ENCODE measurements at regions not wholly inside any gene's neighbourhood (a gene's known extent, or its start where the extent isn't known, plus 50 kb on each side); places are given as distances from the start of the nearest gene placed in this dataset.

GRCh38 chr18:70489571-70489970 lies 200.7 kb downstream of the SOCS6 start:
- no peak for DNase-seq

DNA sequence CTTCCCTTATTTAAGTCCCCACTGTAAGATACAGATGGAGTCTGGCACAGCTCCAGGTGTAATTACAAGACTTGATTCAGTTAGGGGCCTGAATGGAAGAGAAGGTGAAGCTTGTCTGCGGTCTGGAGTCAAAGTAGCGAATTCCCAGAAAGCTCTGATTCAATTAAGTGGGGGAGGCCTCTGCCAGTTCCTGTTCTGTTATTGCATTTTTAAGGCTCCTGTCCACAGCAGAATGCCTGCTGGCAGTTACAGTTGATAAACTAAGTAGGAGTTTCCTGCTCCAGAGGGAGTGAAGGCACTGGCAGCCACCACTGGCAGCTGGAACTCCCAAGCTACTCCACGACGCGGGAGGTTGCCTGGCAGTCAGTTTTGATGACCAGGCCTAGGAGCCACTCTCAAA lies 181.1 kb downstream of the SOCS6 start:
- DNase-seq: no peak

GRCh38 chr18:70468861-70469547 lies 180.2 kb downstream of the SOCS6 start:
- DNase-seq: no peak

- DNase-seq: peak; percentile 17 to 19
These were observed 175.7 kb downstream of the SOCS6 start for GRCh38 chr18:70464343-70465114.

GRCh38 chr18:70463085-70463484 lies 174.2 kb downstream of the SOCS6 start:
- DNase-seq: no peak

DNA sequence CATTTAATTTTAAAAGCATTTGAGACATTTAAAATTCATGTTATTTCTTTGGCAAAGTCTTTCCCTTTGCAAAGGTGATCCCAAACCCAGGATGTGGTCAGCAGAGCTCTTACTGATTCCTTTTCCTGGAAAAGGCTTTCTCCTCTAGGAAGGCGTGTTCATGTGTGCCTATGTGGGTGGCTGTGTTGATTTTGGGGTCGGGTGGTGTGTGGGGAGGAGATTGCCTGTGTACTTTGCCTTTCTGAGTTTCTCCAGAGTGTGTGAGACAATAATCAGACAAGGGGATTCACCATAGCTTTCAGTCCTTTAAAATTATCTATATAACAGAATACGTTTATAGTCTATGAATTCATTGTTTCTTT lies 173.2 kb downstream of the SOCS6 start:
- DNase-seq: no peak

DNA sequence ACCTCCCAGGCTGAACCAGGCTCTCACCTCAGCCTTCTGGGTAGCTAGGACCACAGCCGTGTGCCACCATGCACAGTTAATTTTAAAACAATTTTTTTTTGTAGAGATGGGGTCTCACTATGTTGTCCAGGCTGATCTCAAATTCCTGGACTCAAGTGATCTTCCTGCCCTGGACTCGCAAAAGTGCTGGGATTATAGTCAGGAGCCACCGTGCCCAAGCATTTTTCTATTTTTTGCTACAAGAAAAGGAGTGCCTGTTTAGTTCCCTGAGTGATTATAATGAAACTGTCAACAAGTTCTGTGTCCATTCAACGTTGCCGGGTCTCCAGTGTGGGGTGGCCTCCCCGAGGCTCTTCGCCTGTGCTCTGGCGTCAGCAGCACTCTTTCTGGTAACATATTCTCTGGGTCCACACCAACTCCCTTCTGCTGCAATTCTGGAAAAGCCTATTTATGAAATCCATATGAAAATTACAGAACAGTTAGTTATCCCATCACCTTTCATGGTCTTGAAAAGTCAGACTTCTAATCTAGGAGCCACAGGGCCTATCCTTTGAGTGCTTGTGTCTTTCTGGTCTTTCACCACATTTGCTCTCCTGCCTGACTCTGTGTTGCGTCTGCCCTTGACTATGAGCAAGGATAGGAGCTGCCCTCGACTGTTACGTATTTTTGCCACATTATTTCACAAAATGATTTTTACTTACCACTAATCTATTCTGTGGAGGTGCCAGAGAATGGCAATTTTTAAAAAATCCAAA lies 172.7 kb downstream of the SOCS6 start:
- no peak for DNase-seq

DNA sequence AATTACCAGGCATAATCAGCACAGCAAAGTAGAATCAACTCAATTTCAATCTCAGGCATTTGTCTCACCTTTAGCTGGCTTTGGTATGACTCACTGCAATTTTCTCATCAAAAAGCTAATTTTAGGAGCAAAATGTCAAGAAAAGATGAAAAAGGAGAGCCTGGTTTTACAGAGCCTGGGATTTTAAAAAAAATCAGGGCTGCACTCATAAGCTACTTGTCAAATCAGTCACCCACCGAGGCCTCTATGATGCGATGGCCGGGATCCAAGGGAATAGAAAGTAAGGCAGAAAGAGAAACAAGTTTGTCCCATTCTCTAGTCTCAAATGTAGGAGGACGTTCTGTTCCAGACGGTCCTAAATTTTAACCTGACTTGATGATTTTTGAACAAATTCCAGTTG lies 170.9 kb downstream of the SOCS6 start:
- no peak for DNase-seq

DNA sequence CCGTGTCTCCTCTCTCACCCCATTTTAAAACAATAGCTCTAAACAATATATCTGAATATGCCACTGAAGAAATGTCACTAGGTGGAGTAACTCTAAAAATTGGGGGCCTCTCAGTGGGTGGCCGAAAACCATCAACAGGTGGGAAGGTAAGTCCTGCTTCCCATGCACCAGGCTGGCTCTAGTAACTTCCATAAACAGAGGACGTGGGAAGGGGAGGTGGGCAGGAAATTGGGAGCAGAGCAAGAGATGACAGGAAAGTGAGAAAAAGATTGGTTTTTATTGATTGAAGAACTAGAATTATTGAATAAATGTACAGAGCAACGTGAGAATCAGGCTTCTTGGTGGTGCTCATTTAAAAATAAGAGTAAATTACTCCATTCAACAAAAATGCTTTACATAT lies 170.4 kb downstream of the SOCS6 start:
- no peak for DNase-seq

DNA sequence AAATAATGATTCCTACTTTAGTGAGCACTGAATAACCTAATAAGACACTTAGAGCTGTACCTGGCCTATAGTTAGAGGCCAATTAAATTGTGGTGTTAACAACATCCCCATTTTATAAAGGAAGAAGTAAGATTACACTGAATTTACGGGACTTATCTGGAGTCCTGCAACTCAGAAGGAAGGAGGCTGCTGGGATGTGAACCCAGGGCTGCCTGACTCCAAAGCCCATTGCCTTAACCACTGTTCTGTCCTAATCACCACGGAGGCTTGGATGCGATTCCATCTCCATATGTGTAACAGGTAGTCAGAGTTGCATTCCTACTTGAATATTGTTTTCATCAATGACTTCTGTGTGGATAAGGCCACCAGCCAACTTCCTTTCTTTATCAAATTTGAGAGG lies 168.9 kb downstream of the SOCS6 start:
- DNase-seq: no peak

DNA sequence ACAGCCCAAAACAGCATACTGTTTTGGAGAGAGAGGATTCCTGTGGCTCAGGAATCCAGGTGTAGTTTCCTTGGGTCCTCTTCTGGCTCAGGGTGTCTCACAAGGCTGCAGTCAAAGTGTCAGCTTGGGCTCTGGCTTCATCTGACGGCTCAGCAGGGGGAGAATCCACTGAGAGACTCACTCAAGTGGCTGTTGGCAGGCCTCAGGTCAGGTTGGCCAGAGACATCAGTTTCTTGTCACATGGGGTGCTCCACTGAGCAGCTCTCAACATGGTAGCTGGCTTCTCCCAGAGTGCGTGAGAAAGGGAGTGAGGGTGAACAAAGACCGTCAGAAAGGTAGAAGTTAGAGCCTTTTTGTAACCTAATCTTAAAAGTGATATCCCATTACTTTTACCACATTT lies 168.4 kb downstream of the SOCS6 start:
- no peak for DNase-seq

DNA sequence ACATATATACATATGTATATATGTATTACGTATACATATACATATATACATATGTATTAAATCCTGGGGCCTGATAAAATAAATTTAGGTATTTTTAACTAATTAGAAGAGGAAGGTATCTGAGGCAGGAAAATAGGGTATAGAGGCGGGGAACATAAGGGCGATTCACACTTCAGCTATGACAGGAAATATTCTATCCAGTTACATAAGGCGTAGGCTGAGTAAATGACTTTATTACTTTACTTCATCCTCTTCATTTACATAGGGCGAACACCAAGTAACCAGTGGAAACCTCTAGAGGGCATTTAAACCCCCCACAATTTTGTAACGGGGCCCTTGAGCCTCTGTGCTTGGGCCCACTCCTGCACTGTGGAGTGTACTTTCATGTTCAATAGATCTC lies 167.5 kb downstream of the SOCS6 start:
- DNase-seq: no peak

DNA sequence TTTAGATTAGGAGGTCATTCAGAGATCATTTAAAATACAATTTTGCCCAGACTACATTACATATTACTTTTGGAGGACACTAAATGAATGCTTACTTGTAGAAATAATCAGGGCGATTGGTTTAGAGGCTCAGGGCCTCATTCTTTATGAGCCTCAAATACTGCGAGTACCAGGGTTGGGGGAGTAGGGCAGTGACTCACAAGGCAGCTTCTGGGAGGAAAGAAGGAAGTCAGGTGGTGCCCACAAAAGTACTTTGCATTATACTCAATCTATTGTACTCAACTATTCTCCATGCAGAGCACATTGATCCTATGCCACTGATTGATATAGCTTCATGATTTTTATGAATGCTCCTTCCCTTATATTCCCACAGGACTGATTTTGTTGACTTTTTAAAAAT lies 166.9 kb downstream of the SOCS6 start:
- no peak for DNase-seq

- DNase-seq: peak in 1 of 2 experiments; percentile 53
These were observed 166.0 kb downstream of the SOCS6 start for GRCh38 chr18:70454704-70455322.

DNA sequence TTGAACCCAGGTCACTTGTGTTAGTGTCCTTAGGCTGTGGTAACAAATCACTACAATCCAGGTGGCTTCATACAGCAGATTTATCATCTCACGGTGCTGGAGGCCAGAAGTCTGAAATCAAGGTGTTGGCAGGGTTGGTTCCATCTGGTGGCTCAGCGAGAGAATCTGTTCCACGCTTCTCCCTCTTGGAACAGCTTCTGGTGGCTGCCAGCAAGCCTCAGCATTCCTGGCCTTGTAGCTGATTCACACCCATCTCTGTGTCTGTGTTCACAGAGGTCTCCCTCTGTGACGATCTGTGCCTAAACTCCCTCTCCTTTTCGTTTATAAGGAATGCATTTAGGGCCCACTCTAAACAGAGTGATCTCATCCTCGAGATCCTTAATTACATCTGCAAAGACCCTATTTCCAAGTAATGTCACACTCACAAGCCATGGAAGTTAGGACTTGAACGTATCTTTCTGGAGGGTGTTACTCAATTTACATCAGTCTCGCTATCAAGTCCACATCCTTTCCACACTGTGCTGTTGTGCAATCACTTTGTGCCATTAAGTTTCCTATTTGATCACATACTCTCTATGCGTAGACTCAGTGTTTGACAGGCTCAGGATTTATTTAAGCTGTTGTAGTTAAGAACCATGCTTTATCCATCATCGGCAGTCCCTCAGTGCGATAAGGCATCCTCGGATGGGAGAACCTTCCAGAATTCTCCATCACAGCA lies 164.4 kb downstream of the SOCS6 start:
- DNase-seq: no peak

DNA sequence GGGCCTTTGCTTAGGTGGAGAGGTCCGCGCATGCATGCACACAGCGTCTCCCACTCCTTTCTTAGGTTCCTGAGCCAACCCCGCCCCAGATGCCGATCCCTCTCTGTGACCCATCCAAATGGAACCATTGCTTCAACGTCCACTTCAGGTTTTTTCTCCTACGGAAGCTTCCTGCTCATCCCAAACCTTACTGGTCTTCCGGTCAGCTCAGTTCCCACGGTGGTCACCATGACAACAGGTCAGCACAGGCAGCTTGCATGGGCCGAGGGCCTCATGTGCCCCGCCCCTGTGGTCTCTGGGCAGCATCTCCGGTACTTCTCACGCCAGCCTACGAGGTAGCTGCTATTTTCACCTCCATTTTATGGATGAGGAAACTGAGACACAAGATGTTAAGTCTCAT lies 163.7 kb downstream of the SOCS6 start:
- no peak for DNase-seq

DNA sequence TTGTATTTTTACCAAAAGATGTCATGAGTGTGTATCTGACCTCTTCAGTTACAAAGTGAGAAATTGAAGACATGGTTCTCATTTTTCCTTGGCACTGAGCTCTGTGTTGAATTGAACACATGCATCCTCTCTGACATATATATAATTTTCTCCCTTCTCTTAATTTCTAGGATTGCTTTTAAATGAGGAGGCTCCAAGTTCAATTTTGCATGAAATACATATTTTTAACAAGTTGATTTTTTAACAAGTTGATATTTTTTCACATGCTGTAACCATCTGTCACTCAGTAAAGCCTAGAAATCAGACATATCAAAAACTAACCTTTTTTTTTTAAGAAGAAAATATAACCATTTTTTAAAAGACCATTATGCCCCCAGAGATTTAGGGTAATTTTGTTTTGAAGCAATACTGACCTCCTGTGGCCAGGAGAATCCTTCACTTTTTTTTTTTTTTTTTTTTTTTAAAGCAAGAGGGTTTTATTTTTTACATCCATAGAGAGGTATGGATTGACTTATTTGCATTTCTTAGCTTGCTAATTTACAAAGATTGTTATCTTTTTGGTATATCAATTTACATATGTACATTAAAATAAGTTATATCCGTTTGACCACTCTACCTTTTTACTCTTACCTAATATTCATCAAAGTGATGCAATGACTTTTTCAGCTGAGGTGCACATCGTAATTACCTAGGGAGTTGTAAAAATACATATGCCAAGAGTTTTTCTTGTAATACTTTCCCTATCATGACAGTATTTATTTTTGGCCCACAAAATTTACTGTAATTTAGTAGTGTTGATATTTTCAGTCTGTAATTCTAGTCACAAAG lies 161.8 kb downstream of the SOCS6 start:
- no peak for DNase-seq

DNA sequence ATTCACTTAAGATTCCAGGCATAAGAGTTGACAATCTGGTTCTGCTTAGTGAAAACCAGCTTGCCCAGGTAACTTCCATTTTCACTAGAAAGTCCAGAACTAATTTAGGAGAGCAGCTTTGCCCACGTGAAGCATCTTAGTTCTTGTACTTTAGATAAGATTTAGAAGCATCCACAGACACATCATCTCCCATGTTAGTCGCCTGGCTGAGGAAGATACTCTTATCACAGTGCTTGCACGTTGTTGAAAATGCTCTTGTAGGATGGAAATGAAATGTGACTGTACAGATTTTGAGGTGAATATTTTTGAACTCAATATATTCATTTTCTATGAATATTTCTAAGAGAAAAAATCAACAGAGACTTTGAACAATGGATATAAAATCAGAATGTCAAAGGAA lies 159.7 kb downstream of the SOCS6 start:
- no peak for DNase-seq

- DNase-seq: no peak
These were observed 157.2 kb downstream of the SOCS6 start for GRCh38 chr18:70446063-70446462.

GRCh38 chr18:70442933-70443332 lies 154.1 kb downstream of the SOCS6 start:
- DNase-seq: no peak

DNA sequence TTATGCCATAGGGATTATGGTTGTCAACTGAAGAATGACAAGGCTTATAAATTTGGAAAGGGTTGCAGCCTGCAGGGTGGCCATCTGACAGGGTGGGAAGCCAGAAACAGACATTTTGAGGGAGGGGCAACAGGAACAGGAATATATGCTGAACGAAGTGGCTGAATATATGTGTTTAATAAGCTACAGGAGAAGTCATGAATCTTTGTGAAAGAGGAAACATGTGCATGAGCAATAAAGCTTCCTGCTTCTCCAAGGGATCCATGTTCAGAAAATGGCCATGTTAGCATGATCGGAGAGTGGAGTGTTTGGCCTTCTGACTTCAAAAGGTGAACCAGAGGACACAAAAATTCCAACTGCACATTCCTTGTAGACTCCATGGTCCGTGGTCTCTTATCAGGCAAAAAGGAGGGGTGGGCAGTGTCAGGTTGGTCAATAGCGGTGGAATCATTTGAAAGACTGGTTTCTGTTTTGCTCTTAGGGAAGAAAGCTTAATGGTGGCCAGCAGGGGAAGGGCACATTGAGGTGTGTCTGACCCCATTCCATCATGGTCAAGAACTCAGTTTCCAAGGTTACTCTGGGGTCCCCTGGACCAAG lies 144.1 kb downstream of the SOCS6 start:
- DNase-seq: no peak
